ENCODE measurements at regions not wholly inside any gene's neighbourhood (a gene's known extent, or its start where the extent isn't known, plus 50 kb on each side); places are given as distances from the start of the nearest gene placed in this dataset.
"Not testable (repeated sequence)": the region's sequence is repeated elsewhere in the genome, so short reads cannot be mapped to it uniquely, and the experiment has no call there.

GRCh38 chr1:181985936-181986906 lies 75.3 kb downstream of the ZNF648 start:
- Histone ChIP-seq H3K9me3 (no peaks in the 10 kb centered on the region), H3K9ac (no peak overlapping the region), H4K20me1 (peaks cover 6% of the 10 kb centered on the region; the same call in 1 of the 2 replicates), H3K27ac (no peak overlapping the region), H3K4me1 (peaks cover 25% of the 10 kb centered on the region), H3K4me2 (peak overlapping the region; percentile 83), H3K27me3 (no peaks in the 10 kb centered on the region), H3K36me3 (no peaks in the 10 kb centered on the region), H3K4me3 (no peak overlapping the region)
- TF ChIP-seq Cebpa-rat (IDR thresholded peaks at IDR 0.05) = no peak

GRCh38 chr1:181985281-181985680 lies 76.2 kb downstream of the ZNF648 start:
- Histone ChIP-seq H3K4me3 (no peak overlapping the region), H3K4me1 (peaks cover 25% of the 10 kb centered on the region), H4K20me1 (peaks cover 6% of the 10 kb centered on the region; the same call in 1 of the 2 replicates), H3K9ac (no peak overlapping the region), H3K4me2 (no peak overlapping the region), H3K36me3 (no peaks in the 10 kb centered on the region), H3K9me3 (no peaks in the 10 kb centered on the region), H3K27ac (no peak overlapping the region), H3K27me3 (no peaks in the 10 kb centered on the region)
- no peak for TF ChIP-seq Cebpa-rat (IDR thresholded peaks at IDR 0.05)

- Histone ChIP-seq H3K9ac (no peak overlapping the region), H3K4me1 (peaks cover 25% of the 10 kb centered on the region), H3K27me3 (no peaks in the 10 kb centered on the region), H3K4me2 (no peak overlapping the region), H4K20me1 (peaks cover 6% of the 10 kb centered on the region; the same call in 1 of the 2 replicates), H3K4me3 (no peak overlapping the region), H3K36me3 (no peaks in the 10 kb centered on the region), H3K27ac (no peak overlapping the region), H3K9me3 (0 out of 2 replicates have a peak, but pooled peaks cover 4% of the 10 kb centered on the region)
- TF ChIP-seq Cebpa-rat (IDR thresholded peaks at IDR 0.05) = no peak
Measured at GRCh38 chr1:181984006-181984405, 77.5 kb downstream of the ZNF648 start.

- TF ChIP-seq Cebpa-rat (IDR thresholded peaks at IDR 0.05) = no peak
- Histone ChIP-seq H3K4me3 (no peak overlapping the region), H3K9me3 (peaks cover 8% of the 10 kb centered on the region; the same call in 1 of the 2 replicates), H3K36me3 (no peaks in the 10 kb centered on the region), H3K4me1 (peaks cover 10% of the 10 kb centered on the region), H3K4me2 (no peak overlapping the region), H3K27ac (no peak overlapping the region), H4K20me1 (no peaks in the 10 kb centered on the region), H3K27me3 (no peaks in the 10 kb centered on the region), H3K9ac (no peak overlapping the region)
Measured at GRCh38 chr1:181981821-181982220, 79.7 kb downstream of the ZNF648 start.

GRCh38 chr1:181972256-181972655 lies 89.3 kb downstream of the ZNF648 start:
- Histone ChIP-seq H3K4me3 (no peak overlapping the region), H3K36me3 (no peaks in the 10 kb centered on the region), H3K27me3 (no peaks in the 10 kb centered on the region; the same call in 1 of the 2 replicates), H3K27ac (no peak overlapping the region), H3K4me1 (no peaks in the 10 kb centered on the region), H3K9me3 (peaks cover 18% of the 10 kb centered on the region), H3K9ac (no peak overlapping the region), H4K20me1 (no peaks in the 10 kb centered on the region), H3K4me2 (no peak overlapping the region)
- TF ChIP-seq Cebpa-rat (IDR thresholded peaks at IDR 0.05) = no peak

- Histone ChIP-seq H3K9ac (no peak overlapping the region), H3K27ac (no peak overlapping the region)
- no peak for TF ChIP-seq Cebpa-rat (IDR thresholded peaks at IDR 0.05)
Measured at GRCh38 chr1:181971424-181971823, 90.1 kb downstream of the ZNF648 start.

GRCh38 chr1:181969902-181970301 lies 91.6 kb downstream of the ZNF648 start:
- Histone ChIP-seq H3K36me3 (no peaks in the 10 kb centered on the region), H4K20me1 (no peaks in the 10 kb centered on the region), H3K27me3 (no peaks in the 10 kb centered on the region; the same call in 1 of the 2 replicates), H3K9ac (no peak overlapping the region), H3K4me1 (no peaks in the 10 kb centered on the region), H3K9me3 (0 out of 2 replicates have a peak, but pooled peaks cover 5% of the 10 kb centered on the region), H3K4me3 (no peak overlapping the region), H3K27ac (no peak overlapping the region), H3K4me2 (no peak overlapping the region)
- TF ChIP-seq Cebpa-rat (IDR thresholded peaks at IDR 0.05) = no peak

More at GRCh38 chr1:181971424-181971823, 90.1 kb downstream of the ZNF648 start:
- Histone ChIP-seq H3K36me3 (no peaks in the 10 kb centered on the region), H3K4me2 (no peak overlapping the region), H3K4me1 (no peaks in the 10 kb centered on the region), H4K20me1 (no peaks in the 10 kb centered on the region), H3K4me3 (no peak overlapping the region), H3K9me3 (peaks cover 16% of the 10 kb centered on the region), H3K27me3 (no peaks in the 10 kb centered on the region; the same call in 1 of the 2 replicates)

GRCh38 chr1:181954696-181955095 lies 106.8 kb downstream of the ZNF648 start:
- not testable (repeated sequence) for H3K36me3 ChIP-seq, H3K27me3 ChIP-seq, H3K4me2 ChIP-seq, H3K9ac ChIP-seq, H4K20me1 ChIP-seq, H3K4me1 ChIP-seq, H3K27ac ChIP-seq, H3K4me3 ChIP-seq
- peaks cover 42% of the 10 kb centered on the region for H3K9me3 ChIP-seq

- H3K4me2 ChIP-seq, H3K27me3 ChIP-seq, H4K20me1 ChIP-seq, H3K36me3 ChIP-seq, H3K27ac ChIP-seq, H3K4me3 ChIP-seq, H3K9ac ChIP-seq: not testable (repeated sequence)
- Histone ChIP-seq H3K9me3 (peaks cover 38% of the 10 kb centered on the region), H3K4me1 (peaks cover 11% of the 10 kb centered on the region)
Measured at GRCh38 chr1:181954178-181954577, 107.3 kb downstream of the ZNF648 start.

- H3K9me3 ChIP-seq = peaks cover 38% of the 10 kb centered on the region
- no peaks in the 10 kb centered on the region for H3K27me3 ChIP-seq
- no peak for TF ChIP-seq Cebpa-rat (IDR thresholded peaks at IDR 0.05)
- H3K36me3 ChIP-seq = no peaks in the 10 kb centered on the region
- H3K4me3 ChIP-seq = no peak overlapping the region
- no peak overlapping the region for H3K4me2 ChIP-seq
- H4K20me1 ChIP-seq = no peaks in the 10 kb centered on the region
- H3K27ac ChIP-seq = no peak overlapping the region
- peaks cover 15% of the 10 kb centered on the region for H3K4me1 ChIP-seq
- no peak overlapping the region for H3K9ac ChIP-seq
Measured at GRCh38 chr1:181953596-181953995, 107.9 kb downstream of the ZNF648 start.
